ENCODE measurements at regions not wholly inside any gene's neighbourhood (a gene's known extent, or its start where the extent isn't known, plus 50 kb on each side); places are given as distances from the start of the nearest gene placed in this dataset.

- FAIRE-seq (no peak), DNase-seq (ENCODE audit: insufficient read length, low spot score) (no peak)
- no peak for TF ChIP-seq CTCF (IDR thresholded peaks at IDR 0.05; ENCODE audit: insufficient read depth, missing control alignments)
Observed at GRCh38 chr11:109735128-109735527, 313.1 kb downstream of the C11orf87 start.

- peak; percentile 67 for FAIRE-seq
- DNase-seq (ENCODE audit: insufficient read length, low spot score) = no peak
- no peak for TF ChIP-seq CTCF (IDR thresholded peaks at IDR 0.05; ENCODE audit: insufficient read depth, missing control alignments)
Observed at GRCh38 chr11:109739379-109739778, 317.4 kb downstream of the C11orf87 start.

GRCh38 chr11:109745996-109746625 lies 324.1 kb downstream of the C11orf87 start:
- FAIRE-seq = no peak
- no peak for TF ChIP-seq CTCF (IDR thresholded peaks at IDR 0.05; ENCODE audit: insufficient read depth, missing control alignments)
- DNase-seq (ENCODE audit: insufficient read length, low spot score) = no peak

- FAIRE-seq (no peak), DNase-seq (ENCODE audit: insufficient read length, low spot score) (no peak)
- no peak for TF ChIP-seq CTCF (IDR thresholded peaks at IDR 0.05; ENCODE audit: insufficient read depth, missing control alignments)
Observed at GRCh38 chr11:109747839-109748238, 325.8 kb downstream of the C11orf87 start.

GRCh38 chr11:109749476-109749875 lies 327.5 kb downstream of the C11orf87 start:
- TF ChIP-seq CTCF (IDR thresholded peaks at IDR 0.05; ENCODE audit: insufficient read depth, missing control alignments) = no peak
- FAIRE-seq (no peak), DNase-seq (ENCODE audit: insufficient read length, low spot score) (no peak)

- no peak for FAIRE-seq
- no peak for DNase-seq (ENCODE audit: insufficient read length, low spot score)
- no peak for TF ChIP-seq CTCF (IDR thresholded peaks at IDR 0.05; ENCODE audit: insufficient read depth, missing control alignments)
Observed at GRCh38 chr11:109750964-109751363, 329.0 kb downstream of the C11orf87 start.

- no peak for FAIRE-seq
Observed at GRCh38 chr11:109752212-109752825, 330.3 kb downstream of the C11orf87 start.

More at GRCh38 chr11:109752212-109752825, 330.3 kb downstream of the C11orf87 start:
- DNase-seq (ENCODE audit: insufficient read length, low spot score) = no peak
- no peak for TF ChIP-seq CTCF (IDR thresholded peaks at IDR 0.05; ENCODE audit: insufficient read depth, missing control alignments)
